ENCODE measurements at regions not wholly inside any gene's neighbourhood (a gene's known extent, or its start where the extent isn't known, plus 50 kb on each side); places are given as distances from the start of the nearest gene placed in this dataset.

- H3K36me3 Mint-ChIP-seq, result no peaks in the 10 kb centered on the region
- H3K27me3 Mint-ChIP-seq, result peaks cover 30% of the 10 kb centered on the region
- no peak overlapping the region for H3K27ac Mint-ChIP-seq
- DNase-seq (ENCODE audit: extremely low spot score, unreplicated experiment), result no peak
- no peak for TF ChIP-seq CTCF (conservative IDR thresholded peaks at IDR 0.05)
- no peaks in the 10 kb centered on the region for H3K9me3 Mint-ChIP-seq
- no peaks in the 10 kb centered on the region for H3K4me1 Mint-ChIP-seq (ENCODE audit: unreplicated experiment)
- H3K4me3 Mint-ChIP-seq, result no peak overlapping the region
Measured at GRCh38 chr20:24305371-24305770, 164.1 kb upstream of the SYNDIG1 start.

- H3K9me3 Mint-ChIP-seq, result no peaks in the 10 kb centered on the region
- H3K4me1 Mint-ChIP-seq (ENCODE audit: unreplicated experiment), result no peaks in the 10 kb centered on the region
- peaks cover 37% of the 10 kb centered on the region for H3K27me3 Mint-ChIP-seq
- H3K36me3 Mint-ChIP-seq, result no peaks in the 10 kb centered on the region
- DNase-seq (ENCODE audit: extremely low spot score, unreplicated experiment), result no peak
- no peak overlapping the region for H3K27ac Mint-ChIP-seq
- no peak overlapping the region for H3K4me3 Mint-ChIP-seq
- TF ChIP-seq CTCF (conservative IDR thresholded peaks at IDR 0.05), result no peak
Measured at GRCh38 chr20:24304291-24304690, 165.1 kb upstream of the SYNDIG1 start.

GRCh38 chr20:24303393-24304170 lies 165.8 kb upstream of the SYNDIG1 start:
- H3K4me1 Mint-ChIP-seq (ENCODE audit: unreplicated experiment), result no peaks in the 10 kb centered on the region
- DNase-seq (ENCODE audit: extremely low spot score, unreplicated experiment), result no peak
- TF ChIP-seq CTCF (conservative IDR thresholded peaks at IDR 0.05), result no peak

GRCh38 chr20:24297993-24298392 lies 171.4 kb upstream of the SYNDIG1 start:
- H3K27me3 Mint-ChIP-seq, result peaks cover 34% of the 10 kb centered on the region
- no peaks in the 10 kb centered on the region for H3K36me3 Mint-ChIP-seq
- no peak for DNase-seq (ENCODE audit: extremely low spot score, unreplicated experiment)
- H3K4me3 Mint-ChIP-seq, result no peak overlapping the region
- peaks cover 4% of the 10 kb centered on the region for H3K4me1 Mint-ChIP-seq (ENCODE audit: unreplicated experiment)
- H3K27ac Mint-ChIP-seq, result no peak overlapping the region
- no peaks in the 10 kb centered on the region for H3K9me3 Mint-ChIP-seq
- TF ChIP-seq CTCF (conservative IDR thresholded peaks at IDR 0.05), result no peak

More at GRCh38 chr20:24303393-24304170, 165.8 kb upstream of the SYNDIG1 start:
- Mint-ChIP-seq H3K27ac (no peak overlapping the region), H3K4me3 (no peak overlapping the region), H3K9me3 (no peaks in the 10 kb centered on the region), H3K27me3 (peaks cover 39% of the 10 kb centered on the region), H3K36me3 (no peaks in the 10 kb centered on the region)

GRCh38 chr20:24296477-24297261 lies 172.8 kb upstream of the SYNDIG1 start:
- no peak for DNase-seq (ENCODE audit: extremely low spot score, unreplicated experiment)
- Mint-ChIP-seq H3K4me3 (no peak overlapping the region), H3K27me3 (peaks cover 25% of the 10 kb centered on the region), H3K36me3 (no peaks in the 10 kb centered on the region), H3K4me1 (ENCODE audit: unreplicated experiment) (peaks cover 4% of the 10 kb centered on the region), H3K27ac (no peak overlapping the region), H3K9me3 (no peaks in the 10 kb centered on the region)
- no peak for TF ChIP-seq CTCF (conservative IDR thresholded peaks at IDR 0.05)
